Esophagus squamous epithelium (tissue), 4 donors: ENCODE measurements at regions not wholly inside any gene's neighbourhood (a gene's known extent, or its start where the extent isn't known, plus 50 kb on each side); places are given as distances from the start of the nearest gene placed in this dataset.

Experiments
- POLR2A ChIP-seq, 4 donors: fragments of 450-650 bp; IDR thresholded peaks; one replicate each; pipeline ENCODE4 v1.6.1; 2017; ENCODE audit warnings: antibody characterized with exemption in 4 of 4, mild to moderate bottlenecking in 4 of 4, moderate library complexity in 3 of 4
- TF ChIP-seq, protein P1 (sequence below), 6 experiments: fragments of 450-650 bp in 4 of 6; fragments of 200-600 bp in 2 of 6; sonication (generic) in 2 of 6; IDR thresholded peaks; one replicate each; pipeline ENCODE4 v1.5.1; 2016 to 2019; ENCODE audit warnings: antibody characterized with exemption in 6 of 6, mild to moderate bottlenecking in 4 of 6, moderate library complexity in 4 of 6

GRCh38 chr14:49461529-49462401 lies 124.4 kb downstream of the RPS29 start:
- TF ChIP-seq, protein P1, sequence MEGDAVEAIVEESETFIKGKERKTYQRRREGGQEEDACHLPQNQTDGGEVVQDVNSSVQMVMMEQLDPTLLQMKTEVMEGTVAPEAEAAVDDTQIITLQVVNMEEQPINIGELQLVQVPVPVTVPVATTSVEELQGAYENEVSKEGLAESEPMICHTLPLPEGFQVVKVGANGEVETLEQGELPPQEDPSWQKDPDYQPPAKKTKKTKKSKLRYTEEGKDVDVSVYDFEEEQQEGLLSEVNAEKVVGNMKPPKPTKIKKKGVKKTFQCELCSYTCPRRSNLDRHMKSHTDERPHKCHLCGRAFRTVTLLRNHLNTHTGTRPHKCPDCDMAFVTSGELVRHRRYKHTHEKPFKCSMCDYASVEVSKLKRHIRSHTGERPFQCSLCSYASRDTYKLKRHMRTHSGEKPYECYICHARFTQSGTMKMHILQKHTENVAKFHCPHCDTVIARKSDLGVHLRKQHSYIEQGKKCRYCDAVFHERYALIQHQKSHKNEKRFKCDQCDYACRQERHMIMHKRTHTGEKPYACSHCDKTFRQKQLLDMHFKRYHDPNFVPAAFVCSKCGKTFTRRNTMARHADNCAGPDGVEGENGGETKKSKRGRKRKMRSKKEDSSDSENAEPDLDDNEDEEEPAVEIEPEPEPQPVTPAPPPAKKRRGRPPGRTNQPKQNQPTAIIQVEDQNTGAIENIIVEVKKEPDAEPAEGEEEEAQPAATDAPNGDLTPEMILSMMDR (IDR thresholded peaks at IDR 0.05) = peak; percentile 33 to 76 (median 58)
- no peak for TF ChIP-seq POLR2A (IDR thresholded peaks at IDR 0.05)
